GM19238 (cell line): ENCODE measurements at regions not wholly inside any gene's neighbourhood (a gene's known extent, or its start where the extent isn't known, plus 50 kb on each side); places are given as distances from the start of the nearest gene placed in this dataset.

ENCODE experiments used
- DNase-seq: peaks from one replicate; pipeline ENCODE4 v3.0.0; 2011; ENCODE audit warnings: low spot score; ENCODE audit not compliant: insufficient read length

- no peak for DNase-seq
These were observed 258.3 kb upstream of the NAV3 start for GRCh38 chr12:77572371-77572770.

- no peak for DNase-seq
These were observed 258.9 kb upstream of the NAV3 start for GRCh38 chr12:77571768-77572167.

GRCh38 chr12:77571127-77571526 lies 259.6 kb upstream of the NAV3 start:
- no peak for DNase-seq

- DNase-seq = no peak
These were observed 260.8 kb upstream of the NAV3 start for GRCh38 chr12:77569876-77570275.

GRCh38 chr12:77560714-77561113 lies 270.0 kb upstream of the NAV3 start:
- no peak for DNase-seq

- no peak for DNase-seq
These were observed 271.2 kb upstream of the NAV3 start for GRCh38 chr12:77559400-77560074.

GRCh38 chr12:77555074-77555473 lies 275.6 kb upstream of the NAV3 start:
- no peak for DNase-seq

- peak; percentile 18 for DNase-seq
These were observed 276.6 kb upstream of the NAV3 start for GRCh38 chr12:77553976-77554619.

- no peak for DNase-seq
These were observed 281.1 kb upstream of the NAV3 start for GRCh38 chr12:77549383-77550128.

- DNase-seq = no peak
These were observed 281.9 kb upstream of the NAV3 start for GRCh38 chr12:77548797-77549196.

GRCh38 chr12:77540097-77540496 lies 290.6 kb upstream of the NAV3 start:
- no peak for DNase-seq

GRCh38 chr12:77537663-77538062 lies 293.0 kb upstream of the NAV3 start:
- no peak for DNase-seq

GRCh38 chr12:77535734-77536133 lies 295.0 kb upstream of the NAV3 start:
- DNase-seq = no peak

GRCh38 chr12:77531912-77532311 lies 298.8 kb upstream of the NAV3 start:
- no peak for DNase-seq

GRCh38 chr12:77522247-77522646 lies 308.4 kb upstream of the NAV3 start:
- DNase-seq = no peak

GRCh38 chr12:77521508-77522115 lies 309.1 kb upstream of the NAV3 start:
- DNase-seq = no peak

- no peak for DNase-seq
These were observed 316.2 kb upstream of the NAV3 start for GRCh38 chr12:77514511-77514910.

GRCh38 chr12:77510985-77511384 lies 319.7 kb upstream of the NAV3 start:
- no peak for DNase-seq

GRCh38 chr12:77504466-77504865 lies 326.2 kb upstream of the NAV3 start:
- DNase-seq = no peak

GRCh38 chr12:77500089-77500488 lies 330.6 kb upstream of the NAV3 start:
- DNase-seq = no peak

- DNase-seq = no peak
These were observed 333.0 kb upstream of the NAV3 start for GRCh38 chr12:77497647-77498046.

GRCh38 chr12:77496714-77497113 lies 334.0 kb upstream of the NAV3 start:
- no peak for DNase-seq
